ENCODE measurements at regions not wholly inside any gene's neighbourhood (a gene's known extent, or its start where the extent isn't known, plus 50 kb on each side); places are given as distances from the start of the nearest gene placed in this dataset.
A peak's percentile ranks its signal among the peaks of the same experiment; 100 is the strongest.

DNA sequence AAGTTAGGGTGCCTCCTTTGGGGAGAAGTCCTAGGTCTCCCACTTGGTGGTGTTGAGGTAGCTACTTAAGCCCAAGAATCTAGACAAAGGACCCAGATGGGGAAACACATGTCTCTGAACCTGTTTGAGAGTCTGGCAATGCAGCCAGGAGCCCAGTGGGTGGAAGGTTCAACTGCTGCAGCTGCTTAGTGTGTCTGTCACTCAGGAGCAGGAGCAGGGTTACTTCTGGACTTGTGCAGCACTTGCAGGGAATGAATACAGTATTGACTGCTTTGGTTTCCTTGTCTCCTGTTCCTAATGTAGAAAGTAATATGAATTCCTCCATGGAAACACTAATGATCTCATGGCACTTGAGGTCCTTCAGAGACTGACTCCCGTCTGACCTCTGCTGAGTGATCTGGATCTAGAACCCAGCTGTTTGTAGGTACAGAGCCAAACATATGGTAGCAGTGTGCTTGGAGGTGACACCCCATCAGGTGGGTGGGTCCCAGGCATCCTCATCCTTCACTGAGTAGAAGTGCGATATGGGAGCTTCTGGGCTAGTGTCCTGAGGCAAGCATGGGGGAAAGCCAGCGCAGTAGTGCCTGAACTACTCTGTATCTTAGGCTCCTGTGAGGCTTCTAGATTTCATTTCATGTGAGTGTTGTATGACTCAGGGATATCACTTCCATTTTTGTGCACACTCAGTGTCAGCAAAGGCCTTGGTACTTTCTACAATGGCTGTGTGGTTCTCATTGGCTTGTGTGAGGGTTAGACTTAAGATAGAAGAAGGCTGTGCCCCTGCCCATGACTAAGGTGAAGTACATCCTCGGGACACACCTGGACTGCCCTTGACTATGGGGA lies 85.0 kb upstream of the WDR1 start:
- DNase-seq: no peak

DNA sequence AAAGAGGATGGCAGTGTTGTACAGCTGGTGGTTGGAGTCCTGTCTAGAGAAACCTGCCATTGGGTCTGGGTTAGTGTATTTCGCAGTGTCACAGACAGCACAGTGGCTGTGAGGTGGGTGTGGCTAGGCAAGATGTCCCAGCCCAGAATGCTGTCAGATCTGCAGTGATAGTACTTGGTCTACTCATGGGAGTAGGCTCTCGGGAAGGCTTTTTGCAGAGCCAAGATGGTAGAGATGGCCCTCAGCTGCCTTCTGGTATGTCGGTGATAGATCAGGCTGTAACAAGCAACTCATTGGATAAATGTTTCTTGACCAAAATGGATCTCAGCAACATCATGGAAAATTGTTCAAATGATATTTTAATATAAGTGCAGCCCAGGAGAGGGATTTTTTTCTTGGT lies 84.3 kb upstream of the WDR1 start:
- DNase-seq: no peak

DNA sequence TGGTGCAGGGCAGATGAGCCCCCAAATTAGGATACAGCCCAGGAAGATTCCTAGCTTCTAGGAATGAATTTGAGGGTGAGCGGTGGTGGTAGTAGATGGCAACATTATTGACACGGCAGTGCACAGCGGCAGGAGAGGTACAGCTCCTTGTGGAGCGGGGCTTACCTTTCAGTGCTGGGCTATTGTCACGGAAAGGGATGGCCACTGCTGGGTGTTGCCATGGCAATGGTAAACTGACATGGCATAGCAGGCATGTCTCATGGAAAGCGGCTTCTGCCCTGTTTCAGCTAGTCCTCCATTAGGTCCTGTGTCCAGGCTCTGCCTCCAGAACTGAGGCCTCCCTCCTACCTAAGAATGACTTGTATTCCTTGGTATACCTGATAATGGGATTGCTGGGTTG lies 81.8 kb upstream of the WDR1 start:
- DNase-seq: no peak

DNA sequence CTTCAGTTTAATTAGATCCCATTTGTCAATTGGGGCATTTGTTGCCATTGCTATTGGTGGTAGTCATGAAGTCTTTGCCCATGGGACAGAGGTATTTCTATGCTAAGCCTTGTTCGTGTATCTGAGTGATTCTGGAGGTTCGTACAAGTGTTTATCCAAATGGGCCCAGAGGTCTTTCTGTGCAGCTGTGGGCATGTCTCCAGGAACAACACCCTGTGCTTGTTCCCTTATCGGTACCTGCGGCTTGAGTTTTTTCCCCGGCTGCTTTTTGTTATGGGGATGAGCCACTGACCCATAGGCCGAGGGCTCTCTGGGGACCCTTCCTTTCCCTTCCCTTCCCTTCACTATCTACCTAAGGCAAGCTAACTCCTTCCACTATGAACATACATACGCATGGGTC lies 81.4 kb upstream of the WDR1 start:
- DNase-seq: no peak

DNA sequence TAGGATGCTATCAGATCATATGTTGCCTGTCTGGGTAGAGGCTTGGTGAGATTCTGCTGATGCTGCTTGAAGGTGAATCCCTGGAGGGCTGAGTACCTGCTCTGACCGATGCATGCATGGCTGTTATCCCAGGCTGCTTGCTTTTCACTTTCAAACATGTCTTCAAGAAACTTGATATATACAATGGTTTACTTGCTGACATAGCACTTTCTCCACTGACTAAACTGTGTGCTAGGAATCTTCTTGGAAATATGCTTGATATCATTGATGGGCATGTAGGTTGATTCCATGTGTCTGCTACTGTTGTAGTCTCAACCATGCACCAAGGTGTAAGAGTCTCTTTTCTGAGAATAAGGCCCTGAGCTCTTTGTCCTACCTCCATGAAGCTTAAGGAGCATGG lies 79.6 kb upstream of the WDR1 start:
- DNase-seq: no peak

DNA sequence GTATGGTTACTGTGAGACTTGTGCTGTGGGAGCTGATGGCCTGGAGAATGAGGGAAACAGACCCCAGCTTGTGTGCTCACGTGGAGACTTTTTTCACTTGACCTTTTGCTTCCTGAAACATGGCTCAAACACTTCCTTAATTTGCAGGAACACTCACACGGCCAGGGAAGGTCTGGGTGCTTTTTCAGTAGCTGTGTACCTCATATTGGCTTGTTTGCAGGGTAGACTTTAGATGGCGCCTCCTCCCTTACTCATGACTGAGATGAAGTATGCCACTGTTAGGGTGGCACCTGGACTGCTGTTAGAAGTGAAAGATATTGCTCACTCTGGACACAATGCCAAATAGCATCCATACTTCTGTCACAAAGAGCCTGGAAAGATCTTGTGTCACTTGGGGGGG lies 75.7 kb upstream of the WDR1 start:
- DNase-seq: no peak

DNA sequence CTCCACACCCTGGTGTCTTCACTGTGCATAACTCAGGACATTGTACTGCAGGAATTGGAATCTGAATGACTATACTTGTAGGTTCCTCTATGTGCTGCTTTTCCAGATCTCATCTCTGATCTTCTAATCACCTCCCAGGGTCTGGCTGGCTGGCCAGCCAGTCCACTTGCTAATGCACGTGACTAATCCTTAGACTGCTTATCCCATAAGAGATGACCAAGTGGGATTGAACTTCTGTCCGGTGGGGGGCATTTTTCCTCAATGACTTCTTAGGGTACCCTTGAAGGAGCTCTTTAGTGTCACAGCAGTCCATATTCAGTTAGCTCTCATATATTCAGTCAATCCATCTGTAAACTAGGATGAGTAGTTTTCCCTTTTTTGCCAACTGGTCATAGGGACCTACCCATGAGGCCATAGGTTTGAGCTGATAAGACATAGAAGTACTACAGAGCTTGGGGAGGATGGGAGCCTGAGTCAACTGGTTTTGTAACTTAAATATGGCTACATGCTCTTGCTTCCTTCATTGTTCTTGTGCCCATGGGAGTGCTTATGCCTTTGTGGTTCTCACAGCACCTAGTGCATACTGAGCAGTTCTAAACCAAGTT lies 71.9 kb upstream of the WDR1 start:
- DNase-seq: no peak

DNA sequence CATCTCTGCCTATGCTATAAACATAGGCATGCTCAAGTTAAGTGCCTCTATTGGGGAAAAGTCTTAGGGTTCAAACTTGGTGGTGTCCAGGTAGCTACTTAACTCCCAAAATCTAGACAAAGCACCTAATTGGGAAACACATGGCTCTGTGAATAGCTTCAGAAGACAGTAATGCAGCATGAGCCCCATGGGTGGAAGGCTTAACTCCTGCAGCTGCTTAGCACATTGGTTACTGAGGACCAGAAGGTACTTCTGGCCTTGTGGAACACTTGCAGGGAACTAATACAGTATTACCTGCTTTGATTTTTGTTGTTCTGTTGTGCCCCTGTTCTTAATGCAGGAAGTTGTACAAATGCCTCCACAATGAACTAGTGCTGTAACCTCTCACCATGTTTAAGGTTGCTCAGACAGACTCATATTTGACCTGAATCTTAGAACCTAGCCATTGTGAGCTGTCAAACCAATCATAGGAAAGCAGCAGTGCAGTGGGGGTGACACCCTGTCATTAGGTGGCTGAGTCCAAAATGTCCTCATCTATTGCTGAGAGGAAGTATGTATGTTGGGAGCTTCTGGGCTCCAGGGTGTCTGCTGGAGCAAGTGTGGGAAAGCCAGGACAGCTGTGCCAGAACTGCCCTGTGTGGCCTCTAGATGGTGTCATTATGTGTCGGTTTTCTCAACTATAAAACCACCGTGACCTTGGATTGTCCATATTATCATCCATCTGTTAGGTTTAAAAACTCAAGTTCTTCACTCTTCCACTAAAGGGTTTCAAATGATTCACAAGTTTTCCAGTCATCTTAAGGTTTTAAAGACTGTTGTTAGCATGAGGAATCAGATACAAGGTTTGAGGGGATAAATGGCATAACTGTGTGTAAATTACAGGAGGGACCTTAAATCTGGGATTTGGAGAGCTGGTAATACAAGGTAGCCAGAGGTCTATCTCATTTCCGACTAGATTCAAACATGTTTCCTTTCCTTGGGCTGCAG lies 69.9 kb upstream of the WDR1 start:
- no peak for DNase-seq

DNA sequence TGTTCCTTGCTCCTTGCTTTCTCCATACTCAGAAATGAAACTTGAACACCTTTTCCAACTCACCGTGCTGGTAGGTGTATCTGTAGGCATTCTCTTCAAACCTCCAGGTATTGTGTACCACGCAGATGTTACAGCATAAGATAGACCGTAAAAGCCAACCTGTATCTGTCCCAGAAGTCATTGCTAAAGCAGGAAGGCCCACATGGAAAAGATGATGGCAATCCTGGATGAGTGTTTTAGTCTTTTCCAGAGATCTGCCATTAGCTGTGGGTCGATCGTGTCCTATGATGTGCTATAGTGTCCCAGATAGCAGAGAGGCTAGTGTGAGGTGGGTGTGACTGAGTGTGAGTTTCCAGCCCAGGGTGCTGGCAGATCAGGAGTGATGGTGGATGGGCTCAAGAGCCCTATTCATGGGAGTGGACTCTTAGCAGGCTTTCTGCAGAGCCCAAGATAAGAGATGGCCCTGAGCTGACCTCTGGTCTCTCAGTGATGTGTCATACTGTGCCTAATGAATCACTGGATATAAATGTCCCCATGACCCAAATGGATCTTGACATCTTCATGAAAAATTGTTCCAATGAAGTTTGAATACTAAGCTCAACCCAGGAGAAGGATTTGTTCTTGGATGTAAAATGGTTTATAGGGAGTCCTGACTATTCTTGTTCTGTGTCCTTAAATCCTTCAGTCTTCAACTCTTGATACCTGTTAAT lies 69.1 kb upstream of the WDR1 start:
- no peak for DNase-seq

DNA sequence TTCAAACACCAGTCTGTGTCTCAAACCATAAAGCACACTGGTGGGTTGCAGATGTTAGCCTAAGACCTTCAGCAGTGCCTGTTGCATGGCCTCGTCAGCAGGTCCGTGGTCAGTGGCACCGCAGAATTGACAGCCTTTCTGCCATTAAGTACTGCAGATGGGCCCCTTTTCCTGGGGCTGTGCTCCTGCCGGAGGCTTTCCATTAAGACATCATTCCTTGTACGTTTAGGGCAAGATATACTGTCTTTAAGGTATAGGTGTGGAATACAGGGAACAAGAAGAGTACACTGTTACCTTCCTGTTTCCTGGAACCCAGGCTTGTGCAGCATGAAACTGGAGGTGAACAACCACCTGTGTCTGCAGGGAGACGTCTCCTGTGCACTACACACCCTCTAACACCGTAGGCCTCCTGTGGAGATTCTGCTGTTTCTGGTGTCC lies 67.9 kb upstream of the WDR1 start:
- DNase-seq: no peak

DNA sequence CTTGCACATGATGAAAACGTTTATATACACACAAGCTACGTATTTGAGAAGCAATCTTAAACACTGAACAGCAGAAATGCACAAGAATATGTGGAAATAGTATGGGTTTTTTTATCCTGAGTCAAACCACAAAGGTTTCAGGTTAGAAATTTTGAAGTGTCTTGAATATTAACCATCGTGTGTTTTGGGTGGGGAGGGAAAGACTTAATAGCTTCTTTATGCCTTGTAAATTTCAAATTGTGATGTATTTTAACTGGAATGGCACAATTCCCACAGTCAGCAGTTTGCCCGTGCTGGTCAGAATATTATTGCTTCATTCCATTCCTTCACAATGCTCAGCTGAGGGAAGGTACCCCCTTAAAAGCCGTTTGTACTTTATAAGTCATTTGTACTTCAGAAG lies 67.4 kb upstream of the WDR1 start:
- DNase-seq: no peak

DNA sequence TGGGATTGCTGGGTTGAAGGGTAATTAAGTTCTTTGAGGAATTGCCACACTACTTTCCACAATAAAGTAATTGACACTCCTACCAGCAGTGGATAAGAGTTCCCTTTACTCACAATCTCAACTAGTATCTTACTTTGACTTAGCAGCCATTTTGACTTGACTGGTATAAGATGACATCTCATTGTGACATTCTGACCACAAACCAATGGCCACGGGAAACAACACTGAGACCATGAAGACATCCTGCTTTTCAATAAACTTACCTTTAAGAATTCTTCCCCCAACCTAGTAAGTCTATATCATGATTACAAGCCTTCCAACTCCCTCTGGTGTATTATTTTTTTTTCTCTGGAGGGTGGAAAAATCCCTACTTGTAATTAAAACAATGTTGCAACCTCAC lies 66.9 kb upstream of the WDR1 start:
- DNase-seq: no peak

DNA sequence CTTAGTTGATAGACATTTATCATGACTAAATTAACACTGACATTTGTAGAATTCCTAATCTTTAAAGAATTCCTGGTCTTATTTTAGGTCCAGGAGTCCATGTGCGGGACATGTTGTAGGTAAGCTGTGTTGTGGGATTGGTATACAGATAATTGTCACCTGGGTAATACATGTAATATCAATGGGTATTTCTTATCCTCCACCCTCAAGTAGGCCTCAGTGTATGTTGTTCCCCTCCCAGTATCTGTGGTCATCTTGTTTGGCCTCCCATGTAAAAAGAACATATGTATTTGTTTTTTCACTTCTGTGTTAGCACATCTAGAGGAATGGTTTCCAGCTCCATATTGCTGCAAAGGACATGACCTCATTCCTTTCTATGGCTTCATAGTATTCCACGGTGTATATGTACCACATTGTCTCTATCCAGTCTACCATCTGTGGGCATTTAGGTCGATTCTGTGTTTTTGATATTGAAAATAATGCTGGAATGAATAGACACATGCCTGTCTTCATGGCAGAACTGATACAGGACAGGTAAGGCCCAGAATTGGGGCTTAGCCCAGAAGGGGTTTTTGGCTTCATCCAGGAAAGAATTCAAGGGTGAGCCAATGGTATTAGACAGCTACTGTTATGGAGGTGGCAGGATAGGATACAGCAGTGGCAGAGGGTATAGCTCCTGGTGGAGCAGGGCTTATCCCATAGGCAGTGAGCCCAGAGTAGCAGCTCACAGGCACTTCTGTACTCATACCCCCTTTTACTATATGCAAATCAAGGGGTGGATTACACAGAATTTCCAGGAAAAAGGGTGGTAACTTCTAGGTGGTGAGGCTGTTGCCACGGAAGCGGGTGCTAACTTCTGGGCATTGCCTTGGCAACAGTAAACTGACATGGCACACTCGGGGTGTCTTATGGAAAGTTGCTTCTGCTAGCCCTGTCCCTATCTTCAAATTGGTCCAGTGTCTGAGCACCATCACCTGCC lies 66.1 kb upstream of the WDR1 start:
- DNase-seq: peak; percentile 32

DNA sequence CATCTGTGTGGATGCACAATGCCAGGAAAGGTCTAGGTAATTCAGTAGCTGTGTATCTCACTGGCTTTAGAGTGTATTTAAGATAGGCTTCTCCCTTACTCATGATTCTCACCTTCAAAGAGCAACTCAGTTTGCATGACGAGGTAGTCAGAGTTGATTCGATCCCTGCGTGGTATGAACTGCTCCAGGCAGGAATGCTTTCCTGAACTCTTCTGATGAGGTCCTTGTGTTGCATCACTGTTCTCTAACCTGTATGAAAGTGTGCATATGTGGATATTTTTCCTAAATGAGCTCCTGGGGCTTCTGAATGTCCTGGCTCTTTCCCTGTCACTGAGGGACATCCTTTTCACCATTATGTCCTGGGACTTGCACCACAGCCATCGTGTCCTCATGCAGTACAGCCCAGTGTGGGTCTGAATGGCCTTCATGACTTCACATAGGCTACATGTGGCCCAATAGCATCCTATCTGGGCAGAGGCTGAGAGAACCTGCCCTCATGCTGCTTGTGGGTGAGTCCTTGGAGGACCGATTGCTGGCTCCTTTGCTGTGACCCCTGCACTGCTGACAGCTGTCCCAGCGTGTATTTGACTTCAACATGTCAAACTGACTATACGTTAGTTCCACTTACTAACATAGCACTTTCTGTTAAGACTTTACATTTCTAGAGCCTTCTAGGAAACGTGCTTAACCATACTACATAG lies 65.3 kb upstream of the WDR1 start:
- no peak for DNase-seq

DNA sequence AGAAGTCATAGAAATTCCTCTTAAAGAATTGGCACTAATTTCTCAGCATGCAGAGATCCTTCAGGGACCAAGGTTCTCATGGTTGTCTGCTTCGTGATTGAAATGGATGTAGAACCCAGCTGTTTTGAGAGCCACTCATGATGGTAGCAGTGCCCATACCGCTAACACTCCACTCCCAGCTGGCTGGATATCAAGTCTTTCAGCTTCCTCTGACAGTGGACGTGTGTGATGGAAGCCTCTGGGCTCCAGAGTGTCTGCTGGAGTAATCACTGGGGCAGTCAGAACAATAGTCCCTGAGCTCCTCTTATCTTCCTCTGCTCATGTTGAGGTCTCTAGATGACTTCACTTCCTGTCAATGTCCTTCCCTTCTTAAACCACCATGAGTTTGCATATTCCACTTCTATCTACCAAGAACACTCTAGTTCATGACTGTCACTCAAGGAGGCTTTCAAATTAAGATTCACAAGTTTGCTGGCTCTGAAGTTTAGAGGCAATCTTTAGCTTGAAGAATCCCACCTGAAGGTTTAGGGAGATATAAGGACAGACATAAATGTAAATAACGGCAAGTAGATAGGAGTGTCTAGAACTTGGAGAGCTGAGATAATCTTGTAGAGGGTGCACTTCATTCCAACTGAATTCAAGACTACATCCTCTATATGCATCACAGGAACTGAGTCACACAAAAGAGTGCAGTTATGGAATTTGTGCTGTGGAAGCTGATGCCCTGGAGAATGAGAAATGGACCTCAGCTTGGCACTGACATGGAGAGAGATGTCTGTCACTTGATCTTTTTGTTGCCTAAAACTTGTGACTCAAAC lies 64.5 kb upstream of the WDR1 start:
- DNase-seq: peak; percentile 46

DNA sequence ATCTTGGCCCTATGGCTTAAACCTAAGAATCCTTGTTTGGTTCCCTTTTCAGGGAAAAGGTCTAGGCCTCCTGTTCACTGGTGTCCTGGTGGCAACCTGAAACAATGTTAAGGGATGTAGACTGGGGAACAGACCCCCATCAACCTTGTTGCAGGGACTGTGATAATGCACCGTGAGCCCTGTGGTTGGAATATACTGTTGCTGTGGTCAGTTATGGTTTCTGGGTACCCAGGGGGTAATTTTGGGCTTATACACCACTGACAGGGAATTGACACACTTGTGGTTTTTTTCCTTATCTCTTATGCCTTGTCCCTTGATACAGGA lies 64.0 kb upstream of the WDR1 start:
- no peak for DNase-seq

DNA sequence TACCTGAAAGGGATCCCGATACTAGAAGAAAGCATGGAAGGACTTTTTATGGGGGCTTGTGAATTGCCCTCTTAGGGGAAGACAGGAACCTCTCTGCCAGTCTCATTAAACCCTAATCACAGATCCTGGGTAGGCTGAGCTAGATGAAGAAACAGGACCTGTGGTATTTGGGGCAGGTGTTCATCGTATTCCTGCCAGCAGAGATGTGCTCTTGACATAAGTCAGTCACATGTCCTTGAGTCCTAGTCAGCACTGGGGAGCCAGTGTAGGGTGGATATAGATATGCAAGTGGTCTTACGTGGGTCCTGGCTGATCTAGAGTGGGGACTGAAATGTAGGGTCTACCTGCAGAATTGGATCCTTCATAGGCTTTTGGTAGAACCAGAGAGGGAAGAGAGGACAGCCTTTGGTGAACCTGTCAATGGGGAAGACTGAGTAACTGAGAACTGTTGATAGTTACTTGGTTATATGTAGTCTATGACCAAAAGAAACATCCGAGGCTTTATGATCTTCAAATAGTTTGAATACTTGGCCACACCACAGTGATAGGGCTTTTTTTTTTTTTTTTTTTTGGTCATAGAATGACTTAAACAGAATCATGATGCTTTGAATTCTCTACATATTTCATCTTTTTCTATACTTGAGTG lies 63.5 kb upstream of the WDR1 start:
- DNase-seq: no peak

DNA sequence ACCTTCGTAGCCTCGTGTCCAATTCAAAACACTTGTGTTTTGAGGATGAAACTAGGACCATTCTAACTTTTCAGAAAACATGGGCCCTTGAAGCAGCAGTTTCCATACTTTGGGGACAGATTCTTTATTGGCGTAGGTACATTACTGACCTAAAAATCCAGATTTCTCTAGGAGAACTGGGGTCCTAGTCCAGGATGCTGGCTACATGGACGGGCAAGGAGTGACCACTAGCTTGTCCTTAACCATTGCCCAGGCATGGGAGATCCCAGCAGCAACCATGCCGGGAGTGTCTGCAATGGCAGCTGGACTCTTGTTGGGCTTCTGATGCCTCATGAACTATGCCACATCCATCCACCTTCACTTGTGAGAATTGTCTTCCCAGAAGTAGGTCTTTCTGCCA lies 62.2 kb upstream of the WDR1 start:
- no peak for DNase-seq

DNA sequence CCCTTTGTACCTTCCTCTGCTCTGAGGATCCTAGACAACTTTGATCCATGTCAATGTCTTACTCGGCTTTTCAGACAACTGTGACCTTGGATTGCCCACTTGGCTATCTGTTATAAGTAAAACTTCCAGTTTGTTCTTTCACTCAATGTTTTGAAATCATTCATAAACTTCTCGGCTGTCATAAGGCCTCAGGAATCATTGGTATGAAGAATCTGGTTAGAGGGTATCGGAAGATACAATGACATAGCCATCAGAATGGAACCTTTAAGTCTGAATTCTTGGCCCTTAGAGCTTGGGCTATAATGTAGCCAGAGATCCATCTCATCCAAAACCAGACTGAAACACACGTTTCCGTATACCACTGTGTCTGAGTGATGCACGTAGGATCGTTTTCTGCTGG lies 59.0 kb upstream of the WDR1 start:
- DNase-seq: no peak
